HG03196 (cell line): ENCODE measurements at regions not wholly inside any gene's neighbourhood (a gene's known extent, or its start where the extent isn't known, plus 50 kb on each side); places are given as distances from the start of the nearest gene placed in this dataset.
"Not testable (repeated sequence)": the region's sequence is repeated elsewhere in the genome, so short reads cannot be mapped to it uniquely, and the experiment has no call there.

Experiments used
- ATAC-seq: cut with Tn5 transposase; IDR thresholded peaks from one replicate; pipeline ENCODE4 v1.9.1; 2021; ENCODE audit not compliant: unreplicated experiment

DNA sequence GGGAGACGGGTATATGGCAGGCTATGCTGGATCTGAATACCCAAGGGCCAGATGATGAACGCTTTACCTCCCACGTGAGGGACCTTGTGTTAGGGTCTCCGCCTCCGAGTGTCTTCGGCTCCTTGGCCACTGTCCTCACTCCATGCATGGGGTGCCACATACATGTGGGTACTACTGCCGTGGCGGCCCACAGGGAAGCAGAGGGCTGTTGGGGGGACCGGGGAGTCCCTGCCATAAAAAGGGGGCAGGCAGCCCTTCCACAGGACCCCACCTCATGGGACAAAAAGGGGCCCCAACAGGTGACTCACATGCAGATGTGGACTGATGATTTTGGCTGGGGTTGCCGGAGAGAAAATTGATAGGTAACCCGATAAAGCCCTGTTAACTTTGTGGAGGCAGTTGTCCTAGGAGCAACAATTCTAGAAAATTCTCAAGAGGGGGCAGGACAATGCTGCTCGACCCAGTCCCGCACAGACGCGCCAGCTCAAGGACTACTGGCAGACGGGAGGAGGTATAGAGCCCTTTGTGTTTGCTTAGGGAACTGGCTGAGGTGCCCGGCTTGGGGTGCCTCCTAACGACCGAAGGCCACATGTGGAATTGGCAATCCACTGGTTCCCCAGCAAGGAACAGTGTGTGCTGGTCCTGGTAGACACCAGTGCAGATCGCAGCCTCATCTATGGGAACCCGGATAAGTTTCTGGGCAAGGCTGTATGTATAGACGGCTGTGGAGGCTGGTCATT, 695.7 kb upstream of the AGA start:
- ATAC-seq: no peak

DNA sequence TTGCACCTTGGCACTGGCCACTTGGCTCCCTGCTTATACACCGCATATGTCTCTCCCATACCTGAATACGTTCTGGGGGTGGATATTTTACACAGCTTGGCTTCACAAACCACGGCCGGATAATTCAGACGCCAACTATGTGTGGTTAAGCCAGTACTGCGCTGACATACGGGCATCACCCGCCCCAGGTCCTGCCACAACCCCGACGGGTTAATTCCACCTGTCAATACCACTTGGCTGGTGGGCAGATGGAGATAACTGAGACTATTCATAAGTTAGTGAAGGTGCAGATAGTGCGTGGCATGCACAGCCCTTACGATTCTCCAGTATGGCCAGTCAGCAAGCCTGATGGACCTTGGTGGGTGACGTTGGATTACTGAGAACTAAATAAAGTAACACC, 696.3 kb upstream of the AGA start:
- ATAC-seq: no peak

DNA sequence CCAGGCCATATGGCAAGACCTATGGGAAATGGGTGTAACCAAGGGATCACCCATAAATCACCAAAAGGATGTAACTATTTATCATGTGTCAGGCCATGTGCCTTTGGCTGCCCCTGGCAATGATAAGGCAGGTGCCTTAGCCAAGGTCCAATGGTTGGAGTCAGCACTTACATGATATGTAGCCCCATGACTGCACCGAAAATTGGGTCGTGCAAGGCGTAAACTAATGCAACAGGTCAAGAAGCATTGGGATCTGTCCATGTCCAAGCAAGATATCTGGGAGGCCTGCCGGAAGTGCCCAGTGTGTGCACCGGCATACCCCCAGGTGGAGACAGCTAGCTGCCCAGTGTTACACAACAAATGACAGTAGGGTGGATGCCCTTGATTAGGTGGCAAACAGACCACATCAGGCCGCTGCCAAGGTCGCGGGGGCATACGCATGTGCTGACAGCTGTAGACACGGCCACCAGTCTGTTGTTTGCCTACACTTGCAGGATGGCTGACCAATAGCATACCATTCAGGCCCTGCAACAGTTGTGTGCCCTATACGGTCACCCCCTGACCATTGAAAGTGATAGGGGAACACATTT, 698.2 kb upstream of the AGA start:
- no peak for ATAC-seq

DNA sequence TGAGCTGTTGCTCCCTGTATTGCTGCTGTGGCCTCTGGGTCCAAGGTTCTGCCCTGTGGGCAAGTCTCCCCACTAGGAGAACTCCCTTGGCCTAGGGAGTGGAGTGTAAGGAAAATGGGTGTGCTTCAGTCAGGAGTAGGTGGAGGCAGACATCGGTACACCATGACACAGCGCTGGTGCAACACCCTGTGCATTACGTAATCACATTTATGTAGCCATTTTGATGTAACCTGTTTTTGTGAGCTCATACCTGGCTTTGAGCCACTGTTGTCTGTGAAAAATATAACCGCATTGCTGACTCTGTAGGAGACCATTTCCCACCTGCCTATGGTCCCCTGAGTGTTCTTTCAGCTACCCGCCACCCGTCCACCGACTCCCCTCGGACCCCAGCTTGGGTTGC, 700.5 kb upstream of the AGA start:
- no peak for ATAC-seq

DNA sequence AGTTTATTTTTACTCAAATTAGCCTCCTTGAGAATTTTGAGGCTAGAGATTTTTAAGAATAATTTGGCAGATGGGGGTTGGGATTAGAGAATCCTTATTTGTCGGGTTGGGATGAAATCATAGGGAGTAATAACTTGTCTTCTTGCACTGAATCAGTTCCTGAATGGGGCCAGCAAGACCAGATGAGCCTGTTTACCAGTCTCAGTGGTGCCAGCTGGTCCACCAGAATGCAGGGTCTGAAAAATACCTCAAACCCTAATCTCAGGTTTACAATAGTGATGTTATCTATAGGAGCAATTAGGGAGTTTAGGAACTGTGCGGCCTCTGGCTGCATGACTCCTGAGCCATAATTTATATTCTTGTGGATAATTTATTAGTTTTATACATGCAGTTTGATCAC, 705.9 kb upstream of the AGA start:
- ATAC-seq: no peak

DNA sequence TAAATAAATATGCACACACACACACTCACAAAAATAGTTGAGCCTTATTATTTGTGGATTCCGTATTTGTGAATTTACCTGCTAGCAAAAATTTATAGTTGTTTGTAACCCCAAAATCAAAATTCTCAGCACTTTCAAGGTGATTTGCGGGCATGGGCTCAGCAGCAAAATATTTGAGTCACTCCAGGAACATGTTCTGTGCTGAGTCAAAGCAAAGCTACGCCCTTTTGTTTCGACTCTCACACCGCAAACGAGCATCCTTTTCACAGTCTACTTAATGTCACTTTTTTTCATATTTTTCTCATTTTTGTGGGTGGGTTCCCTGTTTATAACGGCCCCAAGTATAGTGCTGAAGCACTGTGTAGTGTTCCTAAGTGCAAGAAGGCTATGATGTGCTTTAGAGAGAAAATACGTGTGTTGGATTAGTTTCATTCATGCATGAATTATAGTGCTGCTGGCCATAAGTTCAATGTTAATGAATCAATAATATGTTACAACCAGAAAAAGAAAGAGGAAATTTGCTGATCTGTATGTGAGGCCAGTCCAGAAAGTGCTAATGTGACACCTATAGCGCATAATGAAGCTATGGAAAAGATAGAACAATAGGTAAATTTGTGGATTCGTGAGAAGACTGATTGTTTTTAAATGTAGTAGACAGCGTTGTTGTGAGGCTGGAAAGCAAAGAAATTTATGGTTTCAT, 723.2 kb upstream of the AGA start:
- ATAC-seq: no peak

DNA sequence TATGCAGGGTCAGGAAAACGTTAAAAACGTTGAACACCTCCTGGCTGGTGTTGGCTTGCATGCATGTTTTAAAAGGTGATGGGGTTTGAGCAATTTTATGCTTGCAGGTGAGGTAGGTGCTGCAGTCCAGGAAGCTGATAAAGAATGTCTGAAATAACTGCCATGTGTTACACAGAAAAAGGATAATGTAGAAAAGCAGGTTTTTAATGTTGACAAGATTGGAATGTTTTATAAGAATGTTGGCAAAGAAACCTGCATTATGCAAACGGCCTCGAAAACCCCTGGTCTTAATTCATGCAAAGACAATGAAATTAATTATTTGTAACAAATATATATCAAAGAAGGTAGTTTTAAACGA, 723.7 kb upstream of the AGA start:
- ATAC-seq: no peak

DNA sequence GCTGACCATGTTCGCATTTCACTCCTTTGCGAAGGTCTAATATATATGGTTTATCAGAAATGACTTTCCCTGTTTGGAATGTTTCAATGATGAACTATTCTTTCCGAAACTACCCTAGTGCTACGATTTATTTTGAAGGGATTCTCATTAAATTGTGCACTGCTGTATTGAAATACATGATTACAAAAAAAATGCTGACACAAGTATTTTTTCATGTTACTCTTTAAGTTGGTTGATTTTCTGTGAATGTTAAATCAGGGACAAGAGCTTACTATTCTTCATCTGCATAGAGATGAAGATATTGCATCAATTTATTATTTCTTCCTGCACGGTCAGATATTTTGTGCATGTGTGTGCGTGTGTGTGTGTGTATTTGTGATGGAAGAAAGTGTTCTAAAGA, 731.5 kb upstream of the AGA start:
- no peak for ATAC-seq

DNA sequence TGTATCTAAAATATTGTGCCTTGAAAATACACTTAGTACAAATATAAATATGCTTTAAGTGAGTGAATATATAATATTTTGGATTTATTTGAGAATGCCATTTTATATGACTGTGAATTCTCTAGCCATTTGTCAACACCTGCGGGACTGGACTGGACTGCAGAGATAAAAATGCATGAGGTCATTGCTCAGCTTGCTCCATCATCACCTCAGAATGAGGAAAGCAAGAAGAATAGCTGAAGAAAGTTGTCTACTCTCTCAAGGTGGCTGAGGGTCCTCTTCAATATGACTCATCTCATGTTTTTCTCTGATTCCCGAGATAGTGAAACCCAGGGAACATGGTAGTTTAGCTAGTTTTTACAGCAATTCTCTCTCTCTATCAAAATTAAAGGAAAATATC, 732.5 kb upstream of the AGA start:
- no peak for ATAC-seq

DNA sequence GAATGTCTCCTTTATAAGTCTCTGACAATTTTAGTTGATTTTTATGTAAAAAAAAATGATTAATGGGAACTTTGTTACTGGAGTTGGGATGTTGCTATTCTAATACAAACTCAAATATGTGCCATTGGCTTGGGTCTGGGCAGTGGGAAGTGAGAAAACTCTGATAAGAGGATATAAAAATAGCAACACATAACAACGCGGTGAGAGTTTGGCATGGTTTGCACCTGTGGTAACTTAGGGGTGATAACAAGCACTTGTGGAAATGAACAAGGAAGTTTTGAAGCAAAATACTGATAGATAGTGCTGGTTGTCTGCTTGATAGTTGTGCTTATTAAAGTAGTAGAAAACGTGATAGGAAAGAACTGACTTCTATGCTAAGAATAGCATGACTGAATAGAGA, 743.3 kb upstream of the AGA start:
- no peak for ATAC-seq

DNA sequence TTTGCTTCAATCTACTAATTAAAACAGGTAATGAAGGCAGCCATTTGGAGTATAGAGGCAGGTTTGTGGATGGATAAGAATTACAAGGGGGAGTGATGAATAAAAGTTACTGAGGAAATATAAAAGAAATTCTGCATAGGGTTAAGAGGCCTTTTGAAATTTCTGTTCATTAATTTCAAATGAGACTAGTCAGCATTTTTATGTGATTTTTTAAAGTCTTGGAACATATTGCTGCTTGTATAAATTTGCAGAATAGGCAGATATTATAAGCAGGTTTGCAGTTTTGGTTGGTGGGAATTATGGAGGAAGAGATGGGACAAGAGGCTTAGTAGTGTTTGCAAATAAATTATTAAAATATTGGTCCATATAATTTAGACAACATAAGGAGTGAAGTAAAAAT, 750.4 kb upstream of the AGA start:
- no peak for ATAC-seq

DNA sequence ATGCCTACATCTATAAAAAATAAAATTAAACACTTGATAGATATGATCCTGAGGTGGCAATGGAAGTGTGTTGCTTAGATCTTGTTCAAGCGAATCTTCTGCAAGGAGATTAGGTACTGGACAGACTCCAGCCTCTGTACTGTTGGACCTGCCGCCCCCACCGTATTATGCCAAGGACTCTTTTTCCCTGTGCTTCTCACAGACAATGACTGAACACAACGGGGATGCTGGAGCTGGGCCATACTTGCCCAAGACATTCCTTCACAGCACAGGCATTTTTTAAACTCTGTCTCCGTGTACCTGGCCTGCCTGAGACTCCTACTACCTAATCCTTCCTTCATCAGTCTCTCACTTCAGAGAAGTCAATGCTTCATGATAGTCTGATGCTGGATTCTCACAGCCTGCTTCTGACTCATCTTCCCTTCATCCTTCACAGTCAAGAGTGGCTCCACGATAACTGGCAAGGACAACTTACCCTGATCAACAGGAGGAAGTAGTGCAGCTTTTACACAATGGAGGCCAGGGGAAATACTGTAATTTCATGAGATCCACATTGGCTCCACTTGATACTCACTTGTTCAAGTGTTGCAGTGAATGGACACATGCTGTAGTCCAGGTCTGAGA, 754.6 kb upstream of the AGA start:
- ATAC-seq: no peak

DNA sequence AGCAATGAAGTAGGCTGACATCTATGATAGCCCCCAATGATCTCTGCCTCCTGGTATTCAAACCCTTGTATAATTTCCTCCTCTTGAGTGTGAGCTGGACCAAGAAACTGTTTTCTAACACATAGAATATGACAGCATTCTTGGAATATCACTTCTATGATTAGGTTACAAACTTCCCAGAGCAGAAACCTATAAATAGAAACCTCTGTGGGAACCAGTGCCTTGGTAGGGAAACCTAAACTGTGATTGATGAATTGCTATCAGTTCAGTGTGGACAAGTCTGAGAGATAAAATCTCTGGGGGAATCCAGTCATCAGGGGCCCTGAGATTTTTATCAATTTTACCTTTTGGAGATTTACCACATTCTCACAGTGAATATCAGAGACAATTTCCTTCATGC, 756.5 kb upstream of the AGA start:
- ATAC-seq: no peak

DNA sequence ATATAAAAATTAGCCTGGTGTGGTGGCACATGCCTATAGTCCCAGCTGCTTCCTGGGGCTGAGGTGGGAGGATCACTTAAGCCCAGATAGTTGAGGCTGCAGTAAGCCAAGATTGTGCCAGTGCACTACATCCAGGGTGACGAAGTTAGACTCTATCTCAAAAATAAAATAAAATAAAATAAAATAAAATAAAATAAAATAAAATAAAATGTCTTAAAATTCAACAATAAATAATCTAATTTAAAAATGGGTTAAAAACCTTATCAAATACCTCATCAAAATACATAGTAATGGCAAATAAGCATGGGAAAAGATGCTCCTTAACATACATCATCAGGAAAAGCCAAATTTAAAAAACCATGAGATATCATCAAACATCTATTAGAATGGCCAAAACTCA, 760.2 kb upstream of the AGA start:
- no peak for ATAC-seq

DNA sequence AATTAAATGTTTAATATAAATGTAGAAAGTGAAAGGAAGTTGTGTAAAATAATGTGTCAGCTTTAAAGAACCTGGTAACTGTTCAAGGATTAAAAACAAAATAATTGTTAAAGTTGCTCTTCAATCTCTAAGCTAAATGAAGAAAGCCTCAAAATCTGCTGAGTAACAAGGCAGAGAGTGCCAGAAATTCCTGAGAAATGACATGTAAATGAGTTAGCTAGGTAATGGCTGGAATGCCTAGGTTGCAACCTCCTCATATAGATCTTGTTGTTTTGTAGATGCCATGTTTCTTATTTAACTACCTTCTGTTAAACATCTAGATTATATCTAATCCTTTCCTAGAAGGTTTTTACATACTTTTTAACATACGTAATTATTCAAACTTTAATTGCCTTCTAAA, 763.6 kb upstream of the AGA start:
- ATAC-seq: no peak

DNA sequence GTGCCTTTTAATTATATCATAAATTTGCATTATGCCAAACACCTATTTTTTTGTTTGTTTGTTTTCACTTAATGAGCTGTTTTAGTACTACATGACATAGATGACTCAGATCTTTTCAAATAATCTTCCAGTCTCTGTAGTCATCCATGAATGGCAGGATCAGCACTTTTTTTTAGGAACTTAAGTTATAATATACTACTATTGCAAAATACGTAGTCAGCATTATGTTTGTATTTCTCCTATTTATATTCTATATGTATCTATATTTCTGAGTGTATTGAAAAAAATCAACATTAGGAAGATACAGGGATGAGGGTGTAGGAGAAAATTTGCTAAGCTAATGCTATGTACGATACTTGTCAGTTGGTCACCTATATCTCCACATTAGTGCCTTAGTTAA, 773.1 kb upstream of the AGA start:
- no peak for ATAC-seq

DNA sequence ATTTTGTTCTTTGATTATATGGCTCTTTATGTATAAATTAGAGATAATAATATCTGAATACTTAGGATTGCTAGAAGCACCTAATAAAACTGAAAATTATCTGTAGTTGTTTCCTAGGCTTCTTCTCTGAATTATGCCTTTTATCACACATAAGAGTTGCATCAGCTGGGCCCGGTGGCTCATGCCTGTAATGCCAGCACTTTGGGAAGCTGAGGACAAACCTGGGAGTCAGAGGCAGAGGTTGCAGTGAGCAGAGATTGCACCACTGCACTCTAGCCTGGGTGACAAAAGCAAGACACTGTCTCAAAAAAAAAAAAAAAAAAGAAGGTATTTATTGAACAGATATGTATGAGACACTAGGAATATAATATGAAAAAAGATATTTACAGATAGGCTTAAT, 773.5 kb upstream of the AGA start:
- ATAC-seq: no peak

DNA sequence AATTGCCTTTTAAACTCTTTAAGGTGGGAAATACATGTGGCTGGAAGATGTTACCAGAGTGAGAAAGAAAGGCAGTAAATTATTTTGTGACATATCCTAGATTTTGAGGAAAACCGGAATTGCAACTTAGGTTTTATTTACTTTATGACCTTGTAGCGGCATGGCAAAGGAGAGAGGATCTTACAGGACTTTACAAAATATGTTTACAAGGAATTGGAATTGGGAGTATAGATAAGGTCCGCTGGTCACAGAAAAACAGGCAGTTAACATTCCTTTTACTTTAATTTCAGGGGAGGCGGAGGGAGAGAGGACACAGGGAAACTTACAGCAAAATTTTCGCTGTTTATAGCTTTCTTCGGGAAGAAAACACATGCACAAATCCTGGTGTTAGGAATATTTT, 784.2 kb upstream of the AGA start:
- ATAC-seq: not testable (repeated sequence)

DNA sequence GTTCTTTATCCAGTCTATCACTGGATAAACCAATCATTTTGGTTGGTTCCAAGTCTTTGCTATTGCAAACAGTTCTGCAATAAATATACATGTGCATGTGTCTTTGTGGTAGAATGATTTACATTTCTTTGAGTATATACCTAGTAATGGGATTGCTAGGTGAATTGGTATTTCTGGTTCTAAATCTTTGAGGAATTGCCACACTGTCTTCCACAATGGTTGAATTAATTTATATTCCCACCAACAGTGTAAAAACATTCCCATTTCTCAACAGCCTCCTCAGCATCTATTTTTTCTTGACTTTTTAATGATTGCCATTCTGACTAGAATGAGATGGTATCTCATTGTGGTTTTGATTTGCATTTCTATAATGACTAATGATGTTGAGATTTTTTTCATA, 791.7 kb upstream of the AGA start:
- no peak for ATAC-seq

DNA sequence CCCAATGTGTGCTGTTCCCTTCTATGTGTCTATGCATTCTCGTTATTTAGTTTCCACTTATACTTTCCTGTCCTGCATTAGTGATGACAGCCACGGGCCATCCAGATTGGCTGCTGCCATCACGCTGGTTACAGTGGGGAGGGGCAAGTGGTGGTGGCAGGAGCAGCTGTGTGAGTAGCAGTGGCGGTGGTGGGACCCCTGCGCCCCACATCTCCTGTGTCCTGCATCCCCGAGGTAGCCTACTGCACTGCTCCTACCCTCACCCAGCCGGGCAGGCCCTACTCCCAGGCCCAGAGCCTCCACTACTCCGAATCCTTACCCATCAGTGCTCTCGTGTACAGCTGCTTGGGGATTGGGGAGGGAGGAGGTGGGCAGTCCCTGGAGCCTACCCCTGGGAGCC, 798.7 kb upstream of the AGA start:
- ATAC-seq: no peak

DNA sequence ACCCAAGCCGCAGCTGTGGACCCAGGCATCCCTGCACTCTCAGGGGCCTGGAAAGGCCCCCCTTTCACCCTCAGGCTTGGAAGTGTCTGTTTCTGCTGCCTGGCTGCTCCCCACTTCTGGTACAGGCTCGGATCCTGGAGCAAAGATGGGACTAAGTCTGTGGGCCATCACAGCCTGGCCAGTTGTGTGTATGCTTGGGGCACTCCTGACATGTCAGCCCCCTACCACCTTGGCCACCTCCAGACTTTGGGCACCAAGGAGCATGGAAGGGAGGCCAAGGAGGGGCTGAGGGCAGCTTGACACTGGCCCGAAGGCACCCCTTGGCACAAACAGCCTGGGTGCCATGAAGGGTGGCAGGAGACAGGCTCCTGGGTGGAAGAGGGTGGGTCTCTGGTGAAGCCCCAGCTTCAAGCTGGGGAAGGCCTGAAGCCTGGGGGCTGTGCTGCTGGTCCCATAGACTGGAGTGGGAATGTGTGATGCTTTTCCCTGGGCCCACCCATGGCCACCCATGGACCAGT, 799.4 kb upstream of the AGA start:
- no peak for ATAC-seq

DNA sequence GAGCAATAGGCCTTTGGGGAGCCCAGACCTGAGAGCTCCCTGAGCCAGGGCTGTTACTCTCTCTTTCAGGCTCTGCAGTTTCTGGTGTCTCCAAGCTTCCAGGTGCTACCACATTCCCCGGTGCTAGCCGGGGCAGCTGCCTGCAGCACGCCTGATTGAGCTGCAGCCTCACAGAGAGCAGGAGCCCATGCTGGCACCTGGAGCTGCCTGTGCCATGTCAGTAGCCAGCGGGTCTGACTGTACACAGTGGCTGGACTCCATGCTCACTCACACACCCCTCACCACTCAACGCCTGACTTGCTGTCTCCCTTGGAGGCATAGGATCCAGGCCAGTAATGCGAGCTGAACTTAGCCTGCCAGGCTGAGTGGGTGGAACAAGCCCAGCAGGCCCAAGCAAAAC, 800.4 kb upstream of the AGA start:
- no peak for ATAC-seq
